Liver (tissue), 3 donors: ENCODE measurements at regions not wholly inside any gene's neighbourhood (a gene's known extent, or its start where the extent isn't known, plus 50 kb on each side); places are given as distances from the start of the nearest gene placed in this dataset.

Experiments
- GABPA ChIP-seq, 2 donors: IDR thresholded peaks in 1 of 2; conservative IDR thresholded peaks in 1 of 2; 2 replicates each; pipeline ENCODE4 v1.6.1; 2016; ENCODE audit warnings: antibody characterized with exemption in 2 of 2, mild to moderate bottlenecking in 1 of 2, moderate library complexity in 1 of 2
- JUND ChIP-seq, 2 donors: IDR thresholded peaks; 2 replicates each; pipeline ENCODE4 v1.6.1; 2016; ENCODE audit warnings: antibody characterized with exemption in 2 of 2
- RAD21 ChIP-seq, 2 donors: IDR thresholded peaks; 2 replicates each; pipeline ENCODE4 v1.6.1; 2016; ENCODE audit warnings: antibody characterized with exemption in 2 of 2, mild to moderate bottlenecking in 2 of 2
- YY1 ChIP-seq: IDR thresholded peaks from 2 replicates; pipeline ENCODE4 v1.6.1; 2016; ENCODE audit warnings: antibody characterized with exemption, mild to moderate bottlenecking
- TF ChIP-seq, protein P1 (sequence below): fragments of 150-350 bp; IDR thresholded peaks from 2 replicates; pipeline ENCODE4 v1.5.1; 2017; ENCODE audit warnings: improper control_type of control experiment, low read depth, low read length; ENCODE audit not compliant: missing input control
- TF ChIP-seq, protein P2 (sequence below): IDR thresholded peaks from 2 replicates; pipeline ENCODE4 v1.6.1; 2016; ENCODE audit warnings: antibody characterized with exemption
- TF ChIP-seq, protein P3 (sequence below): IDR thresholded peaks from 2 replicates; pipeline ENCODE4 v1.6.1; 2016; ENCODE audit warnings: antibody characterized with exemption, mild to moderate bottlenecking
- TF ChIP-seq, protein P4 (sequence below): IDR thresholded peaks from 2 replicates; pipeline ENCODE4 v1.6.1; 2016; ENCODE audit warnings: antibody characterized with exemption
- donor health status: healthy.
- donor health status: healthy.

DNA sequence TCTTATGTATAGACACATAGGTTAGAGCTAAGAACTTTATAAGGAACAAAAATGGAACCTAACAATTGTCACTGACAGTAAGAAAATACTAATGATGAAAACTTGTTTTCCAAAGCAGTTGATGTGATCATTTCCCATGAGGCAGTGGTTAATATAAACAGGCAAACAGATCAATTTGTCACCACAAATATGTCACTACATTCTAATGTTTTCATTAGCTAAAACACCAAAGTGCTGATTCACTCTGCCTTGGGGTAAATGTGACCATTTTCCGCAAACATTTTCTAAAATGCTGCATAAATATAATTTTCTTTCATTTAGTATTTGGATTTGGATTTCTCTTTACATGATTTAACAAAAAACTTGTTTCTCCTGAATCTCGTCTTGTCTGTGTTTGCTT lies 408.9 kb upstream of the CTSO start:
- TF ChIP-seq, protein P1, sequence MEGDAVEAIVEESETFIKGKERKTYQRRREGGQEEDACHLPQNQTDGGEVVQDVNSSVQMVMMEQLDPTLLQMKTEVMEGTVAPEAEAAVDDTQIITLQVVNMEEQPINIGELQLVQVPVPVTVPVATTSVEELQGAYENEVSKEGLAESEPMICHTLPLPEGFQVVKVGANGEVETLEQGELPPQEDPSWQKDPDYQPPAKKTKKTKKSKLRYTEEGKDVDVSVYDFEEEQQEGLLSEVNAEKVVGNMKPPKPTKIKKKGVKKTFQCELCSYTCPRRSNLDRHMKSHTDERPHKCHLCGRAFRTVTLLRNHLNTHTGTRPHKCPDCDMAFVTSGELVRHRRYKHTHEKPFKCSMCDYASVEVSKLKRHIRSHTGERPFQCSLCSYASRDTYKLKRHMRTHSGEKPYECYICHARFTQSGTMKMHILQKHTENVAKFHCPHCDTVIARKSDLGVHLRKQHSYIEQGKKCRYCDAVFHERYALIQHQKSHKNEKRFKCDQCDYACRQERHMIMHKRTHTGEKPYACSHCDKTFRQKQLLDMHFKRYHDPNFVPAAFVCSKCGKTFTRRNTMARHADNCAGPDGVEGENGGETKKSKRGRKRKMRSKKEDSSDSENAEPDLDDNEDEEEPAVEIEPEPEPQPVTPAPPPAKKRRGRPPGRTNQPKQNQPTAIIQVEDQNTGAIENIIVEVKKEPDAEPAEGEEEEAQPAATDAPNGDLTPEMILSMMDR = no peak
- no peak for TF ChIP-seq YY1
- TF ChIP-seq, protein P2, sequence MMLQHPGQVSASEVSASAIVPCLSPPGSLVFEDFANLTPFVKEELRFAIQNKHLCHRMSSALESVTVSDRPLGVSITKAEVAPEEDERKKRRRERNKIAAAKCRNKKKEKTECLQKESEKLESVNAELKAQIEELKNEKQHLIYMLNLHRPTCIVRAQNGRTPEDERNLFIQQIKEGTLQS = no peak
- TF ChIP-seq JUND (IDR thresholded peaks at IDR 0.05) = no peak
- TF ChIP-seq, protein P3, sequence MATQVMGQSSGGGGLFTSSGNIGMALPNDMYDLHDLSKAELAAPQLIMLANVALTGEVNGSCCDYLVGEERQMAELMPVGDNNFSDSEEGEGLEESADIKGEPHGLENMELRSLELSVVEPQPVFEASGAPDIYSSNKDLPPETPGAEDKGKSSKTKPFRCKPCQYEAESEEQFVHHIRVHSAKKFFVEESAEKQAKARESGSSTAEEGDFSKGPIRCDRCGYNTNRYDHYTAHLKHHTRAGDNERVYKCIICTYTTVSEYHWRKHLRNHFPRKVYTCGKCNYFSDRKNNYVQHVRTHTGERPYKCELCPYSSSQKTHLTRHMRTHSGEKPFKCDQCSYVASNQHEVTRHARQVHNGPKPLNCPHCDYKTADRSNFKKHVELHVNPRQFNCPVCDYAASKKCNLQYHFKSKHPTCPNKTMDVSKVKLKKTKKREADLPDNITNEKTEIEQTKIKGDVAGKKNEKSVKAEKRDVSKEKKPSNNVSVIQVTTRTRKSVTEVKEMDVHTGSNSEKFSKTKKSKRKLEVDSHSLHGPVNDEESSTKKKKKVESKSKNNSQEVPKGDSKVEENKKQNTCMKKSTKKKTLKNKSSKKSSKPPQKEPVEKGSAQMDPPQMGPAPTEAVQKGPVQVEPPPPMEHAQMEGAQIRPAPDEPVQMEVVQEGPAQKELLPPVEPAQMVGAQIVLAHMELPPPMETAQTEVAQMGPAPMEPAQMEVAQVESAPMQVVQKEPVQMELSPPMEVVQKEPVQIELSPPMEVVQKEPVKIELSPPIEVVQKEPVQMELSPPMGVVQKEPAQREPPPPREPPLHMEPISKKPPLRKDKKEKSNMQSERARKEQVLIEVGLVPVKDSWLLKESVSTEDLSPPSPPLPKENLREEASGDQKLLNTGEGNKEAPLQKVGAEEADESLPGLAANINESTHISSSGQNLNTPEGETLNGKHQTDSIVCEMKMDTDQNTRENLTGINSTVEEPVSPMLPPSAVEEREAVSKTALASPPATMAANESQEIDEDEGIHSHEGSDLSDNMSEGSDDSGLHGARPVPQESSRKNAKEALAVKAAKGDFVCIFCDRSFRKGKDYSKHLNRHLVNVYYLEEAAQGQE = no peak
- TF ChIP-seq RAD21 (IDR thresholded peaks at IDR 0.05) = no peak
- no peak for TF ChIP-seq GABPA (IDR thresholded peaks at IDR 0.05 in 1 of 2, conservative IDR thresholded peaks at IDR 0.05 in 1 of 2)
- TF ChIP-seq, protein P4, sequence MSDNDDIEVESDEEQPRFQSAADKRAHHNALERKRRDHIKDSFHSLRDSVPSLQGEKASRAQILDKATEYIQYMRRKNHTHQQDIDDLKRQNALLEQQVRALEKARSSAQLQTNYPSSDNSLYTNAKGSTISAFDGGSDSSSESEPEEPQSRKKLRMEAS = no peak
